B cell (primary cell): ENCODE measurements at regions not wholly inside any gene's neighbourhood (a gene's known extent, or its start where the extent isn't known, plus 50 kb on each side); places are given as distances from the start of the nearest gene placed in this dataset.

Source experiments
- EZH2 ChIP-seq: IDR thresholded peaks from 2 replicates; pipeline ENCODE4 v1.6.1; 2012; ENCODE audit warnings: borderline replicate concordance, low read depth, mild to moderate bottlenecking, moderate library complexity, low read length; ENCODE audit not compliant: insufficient read depth, poor library complexity, severe bottlenecking
- TF ChIP-seq, protein P1 (sequence below): fragments of 200-600 bp; IDR thresholded peaks from one replicate; pipeline ENCODE4 v1.8.0; 2022; ENCODE audit warnings: antibody characterized with exemption, mild to moderate bottlenecking

GRCh38 chr11:88410656-88411055 is 73.1 kb upstream of the CTSC start:
- no peak for TF ChIP-seq EZH2
- TF ChIP-seq, protein P1, sequence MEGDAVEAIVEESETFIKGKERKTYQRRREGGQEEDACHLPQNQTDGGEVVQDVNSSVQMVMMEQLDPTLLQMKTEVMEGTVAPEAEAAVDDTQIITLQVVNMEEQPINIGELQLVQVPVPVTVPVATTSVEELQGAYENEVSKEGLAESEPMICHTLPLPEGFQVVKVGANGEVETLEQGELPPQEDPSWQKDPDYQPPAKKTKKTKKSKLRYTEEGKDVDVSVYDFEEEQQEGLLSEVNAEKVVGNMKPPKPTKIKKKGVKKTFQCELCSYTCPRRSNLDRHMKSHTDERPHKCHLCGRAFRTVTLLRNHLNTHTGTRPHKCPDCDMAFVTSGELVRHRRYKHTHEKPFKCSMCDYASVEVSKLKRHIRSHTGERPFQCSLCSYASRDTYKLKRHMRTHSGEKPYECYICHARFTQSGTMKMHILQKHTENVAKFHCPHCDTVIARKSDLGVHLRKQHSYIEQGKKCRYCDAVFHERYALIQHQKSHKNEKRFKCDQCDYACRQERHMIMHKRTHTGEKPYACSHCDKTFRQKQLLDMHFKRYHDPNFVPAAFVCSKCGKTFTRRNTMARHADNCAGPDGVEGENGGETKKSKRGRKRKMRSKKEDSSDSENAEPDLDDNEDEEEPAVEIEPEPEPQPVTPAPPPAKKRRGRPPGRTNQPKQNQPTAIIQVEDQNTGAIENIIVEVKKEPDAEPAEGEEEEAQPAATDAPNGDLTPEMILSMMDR, result no peak
